ENCODE measurements at regions not wholly inside any gene's neighbourhood (a gene's known extent, or its start where the extent isn't known, plus 50 kb on each side); places are given as distances from the start of the nearest gene placed in this dataset.

GRCh38 chr9:108053555-108054061, 564.0 kb upstream of the KLF4 start (continued):
- no peak for TF ChIP-seq EZH2phosphoT487 (IDR thresholded peaks at IDR 0.05; ENCODE audit: unreplicated experiment)
- no peak for TF ChIP-seq CTCF (conservative IDR thresholded peaks at IDR 0.05; ENCODE audit: low read depth in 2 of 2)
- TF ChIP-seq ZNF331 (CRISPR knock-in tag; IDR thresholded peaks at IDR 0.05; ENCODE audit: low read depth), result no peak
- no peak for TF ChIP-seq STAT1 (IDR thresholded peaks at IDR 0.05; ENCODE audit: unreplicated experiment)
- TF ChIP-seq JUNB (IDR thresholded peaks at IDR 0.05; ENCODE audit: unreplicated experiment), result no peak

GRCh38 chr9:108052431-108053080, 563.0 kb upstream of the KLF4 start:
- no peaks in the 10 kb centered on the region for H3F3A ChIP-seq (replicated peaks; ENCODE audit: low read depth)
- H4K20me1 ChIP-seq (replicated peaks; ENCODE audit: insufficient read depth), result no peaks in the 10 kb centered on the region
- Mint-ChIP-seq H3K27ac (no peak overlapping the region), H3K27me3 (ENCODE audit: insufficient read depth, low read depth, poor library complexity) (peaks cover 8% of the 10 kb centered on the region), H3K4me1 (peaks cover 19% of the 10 kb centered on the region), H3K9me3 (no peaks in the 10 kb centered on the region), H3K36me3 (ENCODE audit: low read depth) (no peaks in the 10 kb centered on the region), H3K4me3 (no peak overlapping the region)
- ATAC-seq, result peak; percentile 91
- H2AFZ ChIP-seq, result 0 out of 2 replicates have a peak overlapping the region, but pooled peaks have one; percentile 49
- H3K79me2 ChIP-seq (replicated peaks; ENCODE audit: insufficient read depth), result no peaks in the 10 kb centered on the region
- H3K27ac ChIP-seq (ENCODE audit: low read depth), result no peak overlapping the region
- no peak overlapping the region for H3K4me3 ChIP-seq
- H3K27me3 ChIP-seq (ENCODE audit: insufficient read depth), result no peaks in the 10 kb centered on the region
- peaks cover 14% of the 10 kb centered on the region for H3K4me1 ChIP-seq (ENCODE audit: insufficient read depth)
- 0 out of 2 replicates have a peak overlapping the region, but pooled peaks have one; percentile 20 for H3K4me2 ChIP-seq
- H3K9me2 ChIP-seq (ENCODE audit: insufficient read depth), result peaks cover 6% of the 10 kb centered on the region; the same call in 1 of the 2 replicates
- DNase-seq (ENCODE audit: low spot score), result peak; percentile 55
- no peaks in the 10 kb centered on the region for H3K36me3 ChIP-seq (ENCODE audit: insufficient read depth)
- TF ChIP-seq EZH2 (IDR thresholded peaks at IDR 0.05; ENCODE audit: low read depth, unreplicated experiment) (no peak), ZNF462 (CRISPR knock-in tag; IDR thresholded peaks at IDR 0.05) (no peak), POLR2AphosphoS5 (IDR thresholded peaks at IDR 0.05; ENCODE audit: low read depth) (no peak), STAT1 (IDR thresholded peaks at IDR 0.05; ENCODE audit: unreplicated experiment) (no peak), CTCF (conservative IDR thresholded peaks at IDR 0.05; ENCODE audit: low read depth in 2 of 2) (no peak), REST (IDR thresholded peaks at IDR 0.05; ENCODE audit: unreplicated experiment) (no peak), ZNF114 (CRISPR knock-in tag; IDR thresholded peaks at IDR 0.05) (no peak), EZH2phosphoT487 (IDR thresholded peaks at IDR 0.05; ENCODE audit: unreplicated experiment) (no peak)

Measured in GM23338 (cell line).